GM19455 (cell line): ENCODE measurements at regions not wholly inside any gene's neighbourhood (a gene's known extent, or its start where the extent isn't known, plus 50 kb on each side); places are given as distances from the start of the nearest gene placed in this dataset.
"Not testable (repeated sequence)": the region's sequence is repeated elsewhere in the genome, so short reads cannot be mapped to it uniquely, and the experiment has no call there.

Experiments used
- ATAC-seq: cut with Tn5 transposase; IDR thresholded peaks from one replicate; pipeline ENCODE4 v1.9.1; 2021; ENCODE audit not compliant: unreplicated experiment

- no peak for ATAC-seq
These were observed 132.0 kb upstream of the SV2C start for GRCh38 chr5:75951158-75951557.

GRCh38 chr5:75948438-75948837 lies 134.7 kb upstream of the SV2C start:
- no peak for ATAC-seq

DNA sequence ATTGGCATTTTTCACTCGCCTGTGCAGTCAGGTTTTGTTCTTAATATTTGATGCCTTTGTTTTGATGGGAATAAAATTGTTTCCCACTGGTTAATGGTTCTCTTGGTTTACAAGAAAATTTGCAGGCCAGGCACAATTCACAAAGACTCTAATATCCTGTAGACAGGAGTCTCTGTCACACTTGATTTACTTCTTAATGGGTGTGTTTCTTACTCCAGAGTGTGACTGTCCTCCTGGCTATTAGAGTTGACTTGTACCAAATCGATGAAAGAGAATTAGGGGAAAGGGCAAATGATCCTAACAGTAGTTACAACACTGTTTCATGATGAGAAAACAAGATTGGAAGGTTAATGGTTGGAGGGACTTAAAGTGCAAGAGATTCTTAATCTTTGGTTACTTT lies 142.8 kb upstream of the SV2C start:
- no peak for ATAC-seq

DNA sequence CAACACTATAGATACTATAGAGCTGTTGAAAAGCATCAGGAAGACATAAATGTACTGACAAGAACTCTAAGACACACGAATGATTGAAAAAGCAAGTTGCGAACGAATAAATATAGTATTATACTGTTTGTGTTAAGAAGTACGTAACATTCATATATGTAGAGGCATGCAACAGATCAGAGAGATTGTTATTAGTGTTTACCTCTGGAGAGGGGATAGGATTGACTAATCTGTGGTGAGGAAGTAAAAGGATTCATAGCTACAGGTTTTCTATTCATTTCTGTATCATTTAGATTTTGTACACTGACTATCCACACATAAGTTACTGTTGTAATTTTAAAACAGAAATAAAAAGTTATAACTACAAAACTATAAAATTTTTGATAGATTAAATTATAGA lies 147.6 kb upstream of the SV2C start:
- ATAC-seq: no peak

GRCh38 chr5:75933489-75933888 lies 149.7 kb upstream of the SV2C start:
- ATAC-seq: no peak

DNA sequence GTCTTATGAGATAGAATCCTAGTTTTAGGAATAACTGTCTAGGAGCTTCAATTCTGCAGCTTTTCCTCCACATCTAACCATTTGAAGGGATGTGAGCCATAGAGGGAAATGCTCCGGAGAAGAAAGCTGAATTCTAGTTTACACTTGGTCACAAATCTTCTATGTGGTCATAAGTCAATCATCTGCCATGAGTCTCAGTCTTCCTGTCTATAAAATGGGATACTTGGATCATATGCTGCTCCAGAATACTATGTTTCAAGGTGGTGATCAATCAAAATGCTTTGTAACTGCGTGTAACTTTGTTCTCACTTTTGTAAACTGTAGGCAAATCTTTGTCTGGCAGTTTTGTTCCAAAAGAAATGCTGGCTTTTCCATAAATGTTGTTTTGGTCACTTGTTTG lies 152.0 kb upstream of the SV2C start:
- ATAC-seq: no peak

DNA sequence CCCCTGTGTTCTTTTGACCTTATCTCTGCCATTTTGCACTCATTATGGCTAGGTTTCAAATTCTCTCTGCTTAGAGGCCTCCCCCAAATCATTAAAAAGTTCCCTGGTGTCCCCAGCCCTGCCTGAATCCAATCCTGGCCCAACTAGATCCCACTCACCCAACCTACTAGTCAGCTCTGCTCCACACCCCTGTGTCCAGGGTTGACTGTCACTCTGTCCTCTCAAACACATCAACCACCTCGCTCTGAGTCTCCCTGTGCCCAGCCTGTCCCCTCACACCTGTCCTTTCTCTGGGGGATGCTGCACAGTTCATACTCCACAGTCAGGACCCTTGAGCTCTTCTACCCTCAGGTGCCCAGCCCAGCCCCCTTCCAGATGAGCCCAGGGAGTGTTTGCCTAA lies 154.2 kb upstream of the SV2C start:
- ATAC-seq: no peak

DNA sequence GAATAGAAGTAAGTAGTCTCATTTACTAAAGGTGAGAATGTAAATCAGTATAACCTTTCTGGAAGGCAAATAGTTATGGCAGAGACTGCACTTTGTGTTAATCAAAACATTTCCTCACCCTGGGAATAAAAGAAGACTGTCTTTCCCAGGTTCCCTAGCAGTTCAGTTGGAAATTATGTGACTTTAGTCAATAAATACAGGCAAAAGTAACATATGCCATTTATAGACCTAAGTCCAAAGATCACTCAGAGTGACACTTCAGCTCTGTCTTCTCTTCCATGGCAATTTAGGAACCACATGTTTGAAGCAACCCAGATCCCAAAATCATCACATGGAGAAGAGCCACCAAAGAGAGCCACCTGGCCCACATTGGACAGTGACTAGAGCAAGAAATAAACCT lies 160.7 kb upstream of the SV2C start:
- no peak for ATAC-seq

- ATAC-seq: no peak
These were observed 162.2 kb upstream of the SV2C start for GRCh38 chr5:75921011-75921410.

- ATAC-seq: no peak
These were observed 167.0 kb upstream of the SV2C start for GRCh38 chr5:75916144-75916543.

GRCh38 chr5:75909223-75909622 lies 174.0 kb upstream of the SV2C start:
- no peak for ATAC-seq

GRCh38 chr5:75907651-75908050 lies 175.5 kb upstream of the SV2C start:
- ATAC-seq: no peak

DNA sequence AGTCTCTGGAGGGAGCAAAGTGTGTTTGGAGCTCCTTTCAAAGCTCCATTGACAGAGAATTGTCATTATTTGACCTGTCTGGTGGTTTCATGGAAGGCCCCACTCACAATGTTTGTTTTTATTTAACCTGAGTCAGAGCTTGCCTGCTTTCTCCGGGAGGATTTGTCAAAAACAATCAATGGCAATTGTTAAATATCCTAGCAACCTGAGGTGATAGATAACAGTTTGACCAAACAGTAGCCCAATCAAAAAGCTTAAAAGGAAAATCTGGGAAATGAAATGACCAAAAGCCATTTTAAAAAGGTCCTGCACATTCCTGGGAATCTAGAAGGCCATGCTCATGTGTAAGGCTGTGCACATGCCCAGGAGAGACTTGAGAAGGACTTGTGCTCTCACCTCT lies 177.2 kb upstream of the POC5 start:
- ATAC-seq: no peak

DNA sequence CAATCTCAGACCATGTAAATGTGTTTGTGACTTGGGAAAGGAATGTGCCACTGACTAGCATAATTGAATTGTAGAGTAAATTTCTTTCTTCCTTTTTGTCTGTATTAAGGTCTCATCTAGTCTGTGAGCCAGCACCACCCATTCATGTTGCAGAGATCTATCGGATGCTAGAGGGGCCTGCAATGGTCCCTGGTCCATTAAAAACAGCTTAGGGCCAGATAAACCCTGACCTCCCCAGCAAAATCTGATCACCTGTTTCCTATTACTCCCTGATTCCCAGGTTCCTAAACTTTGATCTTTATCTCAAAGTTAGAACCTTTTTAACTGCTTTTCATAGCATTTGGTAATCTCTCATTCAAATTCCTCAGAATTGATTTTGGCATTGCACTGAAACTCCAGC lies 174.5 kb upstream of the POC5 start:
- ATAC-seq: no peak

- ATAC-seq: no peak
These were observed 173.8 kb upstream of the POC5 start for GRCh38 chr5:75891020-75891419.

DNA sequence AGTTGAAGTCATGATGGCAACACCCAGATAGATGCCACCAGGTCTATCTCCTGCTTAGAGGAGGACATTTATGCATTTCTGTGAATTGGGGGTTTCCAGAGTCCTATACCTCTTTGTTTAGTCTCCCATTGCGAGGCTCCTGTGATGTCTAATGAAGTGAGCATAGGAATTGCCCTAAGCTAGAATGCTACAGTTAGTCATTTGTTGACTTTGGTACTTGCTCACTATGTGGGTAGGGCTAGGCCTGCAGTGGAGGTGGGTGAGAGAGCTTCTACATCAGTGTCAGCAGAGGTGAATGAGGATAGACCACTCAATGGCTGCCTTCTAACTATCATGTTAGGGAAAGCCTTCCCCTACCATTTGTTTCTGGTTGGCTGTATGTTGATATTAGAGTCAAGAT lies 173.3 kb upstream of the POC5 start:
- ATAC-seq: no peak

- no peak for ATAC-seq
These were observed 169.5 kb upstream of the POC5 start for GRCh38 chr5:75886706-75887105.

- no peak for ATAC-seq
These were observed 168.8 kb upstream of the POC5 start for GRCh38 chr5:75885849-75886596.

- ATAC-seq: no peak
These were observed 168.1 kb upstream of the POC5 start for GRCh38 chr5:75885321-75885720.

DNA sequence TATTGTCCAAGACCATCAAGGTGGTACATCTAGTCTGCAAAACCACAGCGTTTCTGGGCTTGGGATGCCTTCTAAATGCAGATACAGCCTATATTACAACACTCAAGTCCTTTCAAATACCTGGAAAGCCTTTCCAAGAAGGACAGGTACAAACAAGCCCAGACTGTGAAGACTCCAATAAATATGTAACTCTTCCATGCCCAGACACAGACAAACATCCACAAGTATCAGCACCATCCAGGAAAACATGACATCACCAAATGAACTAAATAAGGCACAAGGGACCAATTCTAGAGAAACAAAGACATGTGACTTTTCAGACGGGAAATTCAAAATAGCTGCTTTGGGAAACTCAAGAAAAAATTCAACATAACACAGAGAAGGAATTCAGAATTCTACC lies 152.7 kb upstream of the POC5 start:
- ATAC-seq: no peak

DNA sequence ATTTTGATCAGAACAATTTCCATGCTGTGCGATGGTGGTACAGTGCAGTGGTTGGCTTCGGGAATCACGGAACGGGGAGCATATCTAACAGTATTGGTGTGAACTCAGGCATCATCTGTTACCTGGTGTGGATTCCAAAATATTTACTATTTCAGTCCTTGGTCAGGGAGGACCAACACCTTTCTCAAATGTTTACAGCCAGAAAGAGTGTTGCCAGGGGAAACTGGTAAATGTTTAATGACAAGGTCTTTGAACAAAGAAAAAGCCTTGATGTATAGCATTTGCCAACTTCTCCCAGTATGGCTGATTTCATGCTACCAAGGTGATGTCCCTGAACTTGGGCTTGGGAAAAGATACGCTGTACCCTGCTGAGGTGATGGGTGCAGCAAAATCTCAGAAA lies 145.6 kb upstream of the POC5 start:
- ATAC-seq: no peak

GRCh38 chr5:75859621-75860020 lies 142.4 kb upstream of the POC5 start:
- ATAC-seq: not testable (repeated sequence)

- no peak for ATAC-seq
These were observed 138.8 kb upstream of the POC5 start for GRCh38 chr5:75856056-75856455.
